GM21786 (cell line): ENCODE measurements at regions not wholly inside any gene's neighbourhood (a gene's known extent, or its start where the extent isn't known, plus 50 kb on each side); places are given as distances from the start of the nearest gene placed in this dataset.
"Not testable (repeated sequence)": the region's sequence is repeated elsewhere in the genome, so short reads cannot be mapped to it uniquely, and the experiment has no call there.

ENCODE experiments used
- ATAC-seq: cut with Tn5 transposase; IDR thresholded peaks from one replicate; pipeline ENCODE4 v1.9.1; 2021; ENCODE audit not compliant: unreplicated experiment

GRCh38 chr7:131808156-131808555 lies 251.7 kb upstream of the PODXL start:
- ATAC-seq, result not testable (repeated sequence)

DNA sequence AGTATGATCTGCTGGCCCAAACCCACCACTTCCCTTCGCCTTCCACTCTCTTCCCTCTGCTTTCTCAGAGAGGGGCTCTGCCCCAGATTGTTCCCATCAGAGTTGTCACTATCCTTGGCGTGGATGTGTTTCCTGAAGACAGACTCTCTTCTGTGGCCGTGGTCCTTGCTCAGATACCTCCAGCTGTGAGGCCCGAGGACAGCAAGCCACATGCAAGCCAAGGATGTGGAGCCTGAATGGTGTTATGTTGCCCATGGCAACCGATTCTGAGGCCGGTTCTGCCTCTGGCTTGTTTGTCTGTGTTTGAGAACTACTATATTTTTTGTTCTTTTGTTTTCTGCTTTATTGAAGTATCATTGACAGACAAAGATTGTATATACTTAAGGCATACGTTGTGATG lies 247.4 kb upstream of the PODXL start:
- no peak for ATAC-seq

GRCh38 chr7:131802195-131802864 lies 245.9 kb upstream of the PODXL start:
- ATAC-seq, result no peak

DNA sequence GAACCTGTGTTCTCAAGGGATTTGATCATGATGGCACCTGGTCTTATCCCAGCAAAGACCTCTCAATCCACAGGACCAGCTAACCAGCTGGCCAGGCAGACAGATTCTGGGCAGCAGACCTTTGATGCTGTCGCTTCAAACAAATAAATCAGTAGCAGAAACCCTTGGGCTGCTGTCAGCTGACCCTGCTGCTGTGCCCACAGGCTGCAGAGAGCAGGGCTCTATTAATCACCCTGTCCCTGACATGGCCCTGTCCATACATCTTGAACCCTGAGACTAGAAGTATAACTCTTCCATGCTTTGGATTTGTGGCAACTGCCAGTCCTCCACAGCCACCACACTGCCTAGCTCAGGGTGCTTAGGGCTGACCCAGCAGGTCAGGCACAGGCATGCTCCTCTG lies 244.1 kb upstream of the PODXL start:
- no peak for ATAC-seq

- ATAC-seq, result no peak
Observed at GRCh38 chr7:131800008-131800407, 243.6 kb upstream of the PODXL start.

DNA sequence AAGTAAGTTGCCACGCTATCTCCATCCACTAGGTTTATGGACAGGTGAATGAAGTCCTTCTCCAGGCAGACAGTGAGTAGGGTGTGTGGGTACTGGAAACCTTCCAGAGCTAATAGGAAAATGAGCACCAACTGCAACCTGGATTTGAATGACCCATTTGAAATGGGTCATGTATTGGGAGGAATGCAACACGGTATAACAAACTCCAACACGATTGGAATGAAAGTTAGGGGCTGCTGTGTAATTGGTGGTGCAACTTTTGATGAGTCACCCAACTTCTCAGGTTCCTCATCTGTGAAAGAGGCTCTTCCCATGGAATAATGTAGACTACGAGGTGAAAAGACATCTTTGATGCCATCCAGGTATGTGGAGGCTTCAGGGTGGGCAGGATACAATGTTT lies 241.4 kb upstream of the PODXL start:
- ATAC-seq, result no peak

DNA sequence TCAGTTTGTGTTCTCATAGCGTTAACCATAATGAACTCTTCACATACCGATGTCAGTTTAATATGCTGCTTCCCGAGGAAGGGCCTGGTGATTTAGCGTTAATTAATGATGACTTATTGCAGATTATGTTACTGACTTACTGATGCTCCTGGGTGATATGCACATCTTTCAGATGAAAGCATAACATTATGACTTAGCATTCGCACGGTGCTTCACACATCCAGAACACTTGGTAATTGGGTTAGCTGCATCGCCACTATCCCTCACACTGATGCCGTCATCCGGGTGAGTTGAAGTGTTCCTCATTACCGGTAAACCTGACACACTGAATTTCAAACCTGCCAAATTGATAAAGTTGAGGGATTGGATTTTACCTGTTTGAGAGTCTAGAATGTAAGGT lies 239.0 kb upstream of the PODXL start:
- no peak for ATAC-seq

GRCh38 chr7:131792311-131792710 lies 235.9 kb upstream of the PODXL start:
- ATAC-seq, result no peak

DNA sequence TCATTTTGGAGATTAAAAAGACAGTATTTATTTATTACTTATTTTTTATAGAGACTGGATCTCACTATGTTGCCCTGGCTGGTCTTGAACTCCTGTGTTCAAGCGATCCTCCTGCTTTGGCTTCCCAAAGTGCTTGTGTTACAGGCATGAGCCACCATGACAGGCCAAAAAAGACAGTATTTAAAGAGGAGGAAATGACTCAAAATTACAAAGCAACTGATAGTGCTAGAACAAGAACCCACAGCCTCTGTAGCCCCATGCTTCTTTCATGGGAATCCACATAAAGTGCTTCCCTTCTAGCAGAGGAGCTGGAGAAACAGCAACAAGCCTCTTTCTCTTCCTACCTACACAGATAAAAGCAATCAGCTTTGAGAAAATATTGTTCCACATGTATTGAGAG lies 230.7 kb upstream of the PODXL start:
- ATAC-seq, result no peak

DNA sequence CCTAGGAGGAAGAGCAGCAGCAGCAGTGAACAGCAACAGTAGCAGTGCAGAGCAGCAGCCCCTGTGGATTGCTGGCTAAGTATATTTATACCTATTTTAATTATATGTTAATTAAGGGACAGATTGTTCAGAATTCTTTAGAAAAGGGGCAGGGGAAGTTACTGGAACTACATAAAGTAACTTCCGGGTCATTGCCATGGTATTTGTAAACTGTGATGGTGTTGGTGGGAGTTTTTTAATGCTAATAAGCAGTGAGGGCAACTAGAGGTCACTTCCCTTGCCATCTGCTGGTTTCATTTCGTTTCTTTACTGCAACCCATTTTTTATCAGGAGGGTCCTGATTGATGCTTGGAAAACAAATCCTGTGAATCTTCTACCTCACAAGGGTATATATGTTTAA lies 229.8 kb upstream of the PODXL start:
- ATAC-seq, result no peak

DNA sequence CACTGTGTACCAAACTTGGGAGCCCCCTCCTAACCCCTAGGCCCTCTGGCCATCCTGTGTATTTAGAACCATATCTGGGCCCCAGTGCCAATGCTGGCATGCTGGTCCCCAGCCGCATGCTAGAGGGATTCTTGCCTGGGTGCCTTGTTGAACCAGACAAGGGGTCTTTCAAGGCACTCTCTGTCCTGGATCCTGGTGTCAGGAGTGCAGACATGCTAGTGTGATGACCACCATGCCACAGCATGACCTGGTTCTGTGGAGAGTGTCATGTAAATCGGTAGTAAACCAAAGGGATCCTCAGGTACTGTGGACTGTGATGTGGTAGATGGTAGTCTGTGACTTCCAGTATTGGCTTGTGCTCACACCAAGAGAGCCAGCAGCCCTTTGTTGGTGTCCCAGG lies 222.2 kb upstream of the PODXL start:
- ATAC-seq, result no peak

DNA sequence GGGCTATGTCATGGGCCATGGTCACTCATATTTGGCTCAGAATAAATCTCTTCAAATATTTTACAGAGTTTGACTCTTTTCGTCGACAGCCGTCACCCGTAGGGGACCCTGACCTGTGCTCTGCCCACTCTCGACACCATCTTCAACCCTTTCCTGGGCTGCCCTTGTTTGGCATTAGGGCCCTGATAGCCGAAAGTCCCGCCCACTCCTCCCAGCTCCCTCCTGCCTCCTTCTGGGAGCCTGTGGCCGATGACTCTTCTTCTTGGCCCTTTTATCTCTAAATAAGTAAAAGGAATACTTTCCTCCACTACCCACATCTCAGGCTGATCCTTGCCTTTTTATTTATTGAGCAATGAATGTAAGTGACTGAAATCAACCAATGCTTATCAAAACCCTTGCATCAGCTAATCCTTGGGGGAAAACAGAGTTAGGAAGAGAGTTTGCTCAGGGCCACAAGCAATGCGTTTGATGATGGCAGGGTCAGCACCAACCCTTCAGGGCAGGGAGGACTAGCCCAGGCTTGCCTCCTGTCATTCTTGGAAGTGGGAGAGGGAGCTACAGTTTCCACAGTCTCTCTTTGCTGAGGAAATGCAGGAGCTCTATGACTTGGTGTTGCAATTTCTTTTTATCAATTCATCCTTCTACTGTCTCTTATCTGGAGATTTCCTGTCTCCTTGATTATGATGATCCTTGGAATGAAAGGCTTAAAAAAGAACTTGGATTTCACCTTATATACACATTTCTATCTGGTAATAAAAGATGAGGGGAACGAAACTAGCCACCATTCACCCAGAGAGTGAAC lies 218.2 kb upstream of the PODXL start:
- ATAC-seq, result no peak

DNA sequence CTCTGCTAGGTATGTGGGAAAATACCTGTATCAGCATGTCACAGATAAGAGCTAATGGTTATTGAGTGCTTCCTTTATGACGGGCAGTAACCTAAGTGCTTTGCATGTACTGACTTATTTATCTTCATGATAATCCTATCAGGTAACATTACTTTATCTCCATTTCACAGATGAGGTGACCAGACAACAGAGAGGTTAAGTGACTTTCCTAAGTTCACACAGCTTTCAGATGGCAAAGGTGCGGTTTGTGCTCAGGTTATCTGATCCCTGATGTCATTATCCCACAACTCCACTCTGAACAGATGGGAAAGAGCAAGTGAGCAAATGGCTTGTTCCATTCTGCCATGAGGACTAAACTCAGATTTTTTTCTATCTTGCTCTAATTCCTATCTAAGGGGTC lies 217.0 kb upstream of the PODXL start:
- no peak for ATAC-seq

- ATAC-seq, result no peak
Observed at GRCh38 chr7:131769241-131769640, 212.8 kb upstream of the PODXL start.

DNA sequence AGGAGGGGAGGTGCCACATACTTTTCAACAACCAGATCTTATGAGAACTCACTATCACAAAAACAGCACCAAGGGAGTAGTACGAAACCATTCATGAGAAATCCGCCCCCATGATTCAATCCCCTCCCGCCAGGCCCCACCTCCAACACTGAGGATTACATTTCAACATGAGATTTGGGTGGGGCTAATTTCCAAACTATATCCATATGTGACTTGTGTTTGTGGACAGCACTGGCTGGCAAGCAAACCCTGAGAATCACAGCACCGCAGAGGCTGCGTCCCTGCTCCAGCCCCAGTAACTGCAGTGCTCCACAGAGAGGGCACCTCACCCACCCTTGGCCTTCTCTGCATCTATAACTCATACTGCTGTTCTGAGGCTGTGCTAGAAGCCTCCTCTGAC lies 211.2 kb upstream of the PODXL start:
- no peak for ATAC-seq

DNA sequence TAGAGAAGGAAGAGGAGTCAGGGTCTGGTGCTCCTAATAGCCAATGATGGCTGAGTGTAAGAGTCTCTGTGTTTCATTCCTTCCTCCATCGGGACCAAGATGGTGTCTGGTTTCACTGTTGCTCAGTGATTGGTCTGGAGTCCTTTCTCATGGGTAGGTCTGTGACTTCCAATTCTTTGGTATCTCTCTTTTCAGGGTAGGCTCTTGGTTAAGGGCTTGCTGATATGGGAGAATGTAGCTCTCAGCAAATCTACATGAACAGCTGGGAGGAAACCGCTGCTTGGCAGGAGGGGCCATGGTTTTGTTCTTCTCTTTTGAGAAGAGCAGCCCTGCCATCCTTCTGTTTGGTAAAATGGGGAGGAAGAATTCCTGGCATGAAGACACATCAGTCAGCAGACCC lies 209.1 kb upstream of the PODXL start:
- ATAC-seq, result no peak

DNA sequence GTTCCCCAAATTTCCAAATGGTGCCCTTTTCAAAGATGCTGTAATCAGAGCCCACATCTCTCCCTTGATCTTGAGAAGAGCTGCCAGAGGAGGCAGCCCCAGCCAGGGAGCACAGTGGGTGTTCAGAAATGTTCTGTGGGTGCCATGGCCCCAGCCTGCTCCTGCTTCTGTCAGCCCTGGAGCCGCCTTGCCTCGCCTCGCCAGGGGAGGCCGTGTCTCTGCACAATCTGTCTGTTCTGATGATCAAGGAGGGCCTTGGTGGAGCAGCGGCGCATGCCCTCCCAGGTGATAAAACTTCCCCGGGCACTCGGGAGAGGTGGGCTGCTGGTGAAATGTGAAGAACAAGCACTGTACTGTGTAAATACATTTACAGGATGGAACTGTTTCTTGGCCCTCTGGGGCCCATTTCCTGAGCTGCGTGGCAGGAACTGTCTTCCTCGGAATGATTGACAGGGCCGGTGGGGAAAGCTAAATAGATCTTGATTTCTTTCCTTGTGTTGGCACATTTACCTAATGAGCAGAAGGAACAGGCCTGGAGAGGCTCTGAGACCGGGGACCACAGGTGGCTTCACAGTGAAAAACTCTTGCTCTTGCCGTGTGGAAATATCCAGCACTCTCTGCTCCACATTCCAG lies 207.8 kb upstream of the PODXL start:
- ATAC-seq, result no peak

DNA sequence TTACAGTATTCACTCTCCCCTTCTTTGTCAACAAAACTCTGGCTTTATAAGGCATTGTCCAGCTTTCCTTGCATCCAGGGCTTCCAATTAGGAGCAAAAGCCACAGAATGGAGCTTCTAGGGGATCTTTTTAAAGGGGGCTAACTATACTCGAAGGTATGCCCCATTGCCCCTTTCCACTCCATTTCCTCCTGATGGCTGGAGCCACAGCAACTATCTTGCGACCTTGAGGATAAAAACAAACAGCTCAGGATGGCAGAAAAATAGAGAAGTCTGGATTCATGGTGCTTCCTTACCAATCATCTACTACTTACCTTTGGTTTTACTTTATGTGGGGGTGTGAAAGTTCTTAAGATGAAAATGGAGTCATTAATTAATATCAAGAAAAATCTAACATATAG lies 206.3 kb upstream of the PODXL start:
- no peak for ATAC-seq

DNA sequence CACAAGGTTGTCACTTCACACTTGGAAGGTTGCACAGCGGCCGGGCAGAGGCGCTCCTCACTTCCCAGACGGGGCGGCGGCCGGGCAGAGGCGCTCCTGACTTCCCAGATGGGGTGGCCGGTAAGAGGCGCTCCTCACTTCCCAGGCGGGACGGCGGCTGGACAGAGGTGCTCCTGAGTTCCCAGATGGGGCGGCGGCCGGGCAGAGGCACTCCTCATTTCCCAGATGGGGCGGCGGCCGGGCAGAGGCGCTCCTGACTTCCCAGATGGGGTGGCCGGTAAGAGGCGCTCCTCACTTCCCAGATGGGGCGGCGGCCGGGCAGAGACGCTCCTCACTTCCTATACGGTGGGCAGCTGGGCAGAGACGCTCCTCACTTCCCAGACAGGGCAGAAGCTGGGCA lies 199.4 kb upstream of the PODXL start:
- not testable (repeated sequence) for ATAC-seq

GRCh38 chr7:131753620-131754222 lies 197.3 kb upstream of the PODXL start:
- ATAC-seq, result no peak

DNA sequence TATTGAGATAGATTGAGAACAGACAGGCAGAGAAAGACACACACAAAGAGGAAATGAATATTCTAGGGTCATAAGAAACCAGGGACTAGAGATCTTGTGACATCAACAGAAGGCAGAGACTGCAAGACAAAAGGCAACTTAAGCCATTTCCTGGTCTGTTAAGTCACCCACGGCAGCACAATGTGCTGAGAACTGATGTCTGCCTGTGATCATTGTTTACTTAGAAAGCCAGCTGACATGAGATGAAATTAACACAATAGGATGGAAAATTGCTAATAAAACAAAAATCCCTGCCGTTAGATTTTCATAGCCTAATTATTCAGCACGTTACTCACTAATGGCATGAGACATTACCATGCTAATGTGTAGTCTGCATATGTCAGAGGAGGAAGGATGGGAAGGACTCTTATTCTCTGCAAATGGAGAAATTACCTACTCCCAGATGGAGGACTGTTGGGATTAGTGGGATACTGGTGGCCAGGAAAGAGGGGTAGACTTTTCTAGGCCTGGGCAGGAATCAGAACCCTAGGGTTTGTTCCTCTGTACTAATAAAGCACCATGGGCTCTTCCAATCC lies 191.3 kb upstream of the PODXL start:
- ATAC-seq, result no peak
